Thoracic aorta (tissue), 2 donors: ENCODE measurements at regions not wholly inside any gene's neighbourhood (a gene's known extent, or its start where the extent isn't known, plus 50 kb on each side); places are given as distances from the start of the nearest gene placed in this dataset.

Experiments
- ATAC-seq: fragments of 150-250 bp; one replicate; pipeline ENCODE4 v1.8.0; 2017; ENCODE audit warnings: low read depth; ENCODE audit not compliant: insufficient number of reproducible peaks, low FRiP score
- DNase-seq: peaks from one replicate; pipeline ENCODE4 v3.0.0-alpha.2; 2020; ENCODE audit warnings: low spot score
- H3K27ac ChIP-seq, 2 donors: fragments of 200-600 bp; sonication (generic); 1 replicate in 1 of 2; 2 replicates in 1 of 2; pipeline ENCODE4 v1.5.1; 2016; ENCODE audit warnings: mild to moderate bottlenecking in 2 of 2, moderate library complexity in 2 of 2
- H3K27me3 ChIP-seq: fragments of 200-600 bp; sonication (generic); replicated peaks from 2 replicates; pipeline ENCODE4 v1.6.0; 2016; ENCODE audit warnings: mild to moderate bottlenecking; ENCODE audit not compliant: insufficient read depth
- H3K36me3 ChIP-seq: fragments of 200-600 bp; sonication (generic); one replicate; pipeline ENCODE4 v1.5.1; 2016
- H3K4me1 ChIP-seq, 2 donors: fragments of 200-600 bp; sonication (generic); 1 replicate in 1 of 2; 2 replicates in 1 of 2; pipeline versions ENCODE4 v1.5.1 to v1.6.0; 2016; ENCODE audit warnings: low read depth in 2 of 2, mild to moderate bottlenecking in 1 of 2; ENCODE audit not compliant: control insufficient read depth in 1 of 2
- H3K4me3 ChIP-seq: fragments of 200-600 bp; sonication (generic); 2 replicates; pipeline ENCODE4 v1.5.1; 2016; ENCODE audit warnings: mild to moderate bottlenecking
- H3K9me3 ChIP-seq: fragments of 200-600 bp; sonication (generic); 2 replicates; pipeline ENCODE4 v1.5.1; 2016
- TF ChIP-seq, protein P1 (sequence below): fragments of 200-600 bp; sonication (generic); IDR thresholded peaks from one replicate; pipeline ENCODE4 v1.5.1; 2019; ENCODE audit warnings: antibody characterized with exemption

GRCh38 chr4:45399116-45399515 lies 672.8 kb upstream of the GNPDA2 start:
- H3K4me3 ChIP-seq = no peak overlapping the region
- H3K4me1 ChIP-seq = no peaks in the 10 kb centered on the region
- H3K36me3 ChIP-seq = no peaks in the 10 kb centered on the region
- TF ChIP-seq, protein P1, sequence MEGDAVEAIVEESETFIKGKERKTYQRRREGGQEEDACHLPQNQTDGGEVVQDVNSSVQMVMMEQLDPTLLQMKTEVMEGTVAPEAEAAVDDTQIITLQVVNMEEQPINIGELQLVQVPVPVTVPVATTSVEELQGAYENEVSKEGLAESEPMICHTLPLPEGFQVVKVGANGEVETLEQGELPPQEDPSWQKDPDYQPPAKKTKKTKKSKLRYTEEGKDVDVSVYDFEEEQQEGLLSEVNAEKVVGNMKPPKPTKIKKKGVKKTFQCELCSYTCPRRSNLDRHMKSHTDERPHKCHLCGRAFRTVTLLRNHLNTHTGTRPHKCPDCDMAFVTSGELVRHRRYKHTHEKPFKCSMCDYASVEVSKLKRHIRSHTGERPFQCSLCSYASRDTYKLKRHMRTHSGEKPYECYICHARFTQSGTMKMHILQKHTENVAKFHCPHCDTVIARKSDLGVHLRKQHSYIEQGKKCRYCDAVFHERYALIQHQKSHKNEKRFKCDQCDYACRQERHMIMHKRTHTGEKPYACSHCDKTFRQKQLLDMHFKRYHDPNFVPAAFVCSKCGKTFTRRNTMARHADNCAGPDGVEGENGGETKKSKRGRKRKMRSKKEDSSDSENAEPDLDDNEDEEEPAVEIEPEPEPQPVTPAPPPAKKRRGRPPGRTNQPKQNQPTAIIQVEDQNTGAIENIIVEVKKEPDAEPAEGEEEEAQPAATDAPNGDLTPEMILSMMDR = no peak
- H3K27me3 ChIP-seq = no peaks in the 10 kb centered on the region
- no peaks in the 10 kb centered on the region for H3K9me3 ChIP-seq
- ATAC-seq = no peak
- H3K27ac ChIP-seq = no peak overlapping the region
- DNase-seq = no peak

DNA sequence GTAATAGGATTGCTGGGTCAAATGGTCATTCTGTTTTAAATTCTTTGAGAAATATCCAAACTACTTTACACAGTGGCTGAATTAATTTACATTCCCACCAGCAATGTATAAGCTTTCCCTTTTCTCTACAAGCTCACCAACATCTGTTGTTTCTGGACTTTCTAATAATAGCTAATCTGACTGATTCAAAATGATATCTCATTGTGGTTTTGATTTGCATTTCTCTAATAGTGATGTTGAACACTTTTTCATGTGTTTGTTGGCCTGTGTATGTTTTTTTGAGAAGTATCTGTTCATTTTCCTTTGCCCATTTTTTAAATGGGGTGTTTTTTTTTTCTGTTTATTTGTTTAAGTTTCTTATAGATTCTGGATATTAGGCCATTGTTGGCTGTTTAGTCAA lies 659.0 kb upstream of the GNPDA2 start:
- no peaks in the 10 kb centered on the region for H3K9me3 ChIP-seq
- DNase-seq (no peak), ATAC-seq (no peak)
- H3K36me3 ChIP-seq = no peaks in the 10 kb centered on the region
- no peak overlapping the region for H3K27ac ChIP-seq
- H3K27me3 ChIP-seq = no peaks in the 10 kb centered on the region
- H3K4me3 ChIP-seq = no peak overlapping the region
- TF ChIP-seq, protein P1 = no peak
- no peaks in the 10 kb centered on the region for H3K4me1 ChIP-seq

DNA sequence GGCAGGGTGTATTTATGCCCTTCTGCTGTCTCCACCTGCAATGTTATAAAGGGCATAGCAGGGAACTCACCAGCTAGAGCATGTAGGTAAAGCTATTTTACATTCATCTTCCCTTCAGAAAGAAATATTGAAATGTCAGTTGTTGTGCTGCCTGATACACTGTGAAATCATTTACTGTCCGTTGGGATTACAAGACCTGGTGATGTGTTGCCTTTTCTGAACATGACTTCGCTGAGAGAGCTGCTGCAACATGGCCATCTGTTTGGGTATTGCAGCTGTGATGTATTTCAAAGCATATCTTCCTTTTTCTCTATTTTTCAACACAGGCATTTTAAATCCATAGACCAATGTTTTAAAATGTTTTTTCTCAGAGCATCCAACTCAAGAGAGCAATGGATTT lies 644.1 kb upstream of the GNPDA2 start:
- TF ChIP-seq, protein P1 = no peak
- Histone ChIP-seq H3K27ac (no peak overlapping the region), H3K4me3 (no peak overlapping the region), H3K27me3 (no peaks in the 10 kb centered on the region), H3K9me3 (no peaks in the 10 kb centered on the region), H3K4me1 (no peaks in the 10 kb centered on the region), H3K36me3 (no peaks in the 10 kb centered on the region)
- ATAC-seq (no peak), DNase-seq (no peak)

DNA sequence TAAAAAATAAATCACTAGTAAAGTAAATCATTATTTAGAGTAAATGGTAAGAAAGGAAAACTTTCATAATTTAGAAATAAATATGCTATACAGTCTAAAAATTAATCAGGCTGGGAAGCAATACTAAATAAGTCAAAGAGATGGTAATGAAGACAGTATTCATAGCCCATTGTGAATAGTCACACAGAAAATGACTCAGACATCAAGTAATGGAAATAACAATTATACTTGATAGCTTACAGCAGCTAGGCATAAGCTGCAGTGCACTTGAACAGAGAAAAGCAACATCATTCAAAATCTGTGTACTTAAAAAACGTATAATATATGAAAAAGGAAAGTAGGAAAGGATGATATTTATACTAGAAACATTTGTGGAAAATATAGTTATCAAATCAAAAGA lies 642.5 kb upstream of the GNPDA2 start:
- H3K9me3 ChIP-seq = no peaks in the 10 kb centered on the region
- no peak overlapping the region for H3K27ac ChIP-seq
- no peaks in the 10 kb centered on the region for H3K27me3 ChIP-seq
- H3K4me1 ChIP-seq = no peaks in the 10 kb centered on the region
- TF ChIP-seq, protein P1 = no peak
- no peaks in the 10 kb centered on the region for H3K36me3 ChIP-seq
- DNase-seq = no peak
- no peak overlapping the region for H3K4me3 ChIP-seq
- ATAC-seq = no peak

GRCh38 chr4:45363931-45364330 lies 637.6 kb upstream of the GNPDA2 start:
- Histone ChIP-seq H3K27me3 (no peaks in the 10 kb centered on the region), H3K36me3 (no peaks in the 10 kb centered on the region), H3K9me3 (no peaks in the 10 kb centered on the region), H3K27ac (no peak overlapping the region), H3K4me3 (no peak overlapping the region), H3K4me1 (no peaks in the 10 kb centered on the region)
- no peak for ATAC-seq
- TF ChIP-seq, protein P1 = no peak
- no peak for DNase-seq
